NCI-H128 (cell line): ENCODE measurements at regions not wholly inside any gene's neighbourhood (a gene's known extent, or its start where the extent isn't known, plus 50 kb on each side); places are given as distances from the start of the nearest gene placed in this dataset.

ENCODE experiments used
- DNase-seq: peaks from one replicate; lab custom pipeline; 2025; ENCODE audit not compliant: unreplicated experiment; lab: John Stamatoyannopoulos, UW

DNA sequence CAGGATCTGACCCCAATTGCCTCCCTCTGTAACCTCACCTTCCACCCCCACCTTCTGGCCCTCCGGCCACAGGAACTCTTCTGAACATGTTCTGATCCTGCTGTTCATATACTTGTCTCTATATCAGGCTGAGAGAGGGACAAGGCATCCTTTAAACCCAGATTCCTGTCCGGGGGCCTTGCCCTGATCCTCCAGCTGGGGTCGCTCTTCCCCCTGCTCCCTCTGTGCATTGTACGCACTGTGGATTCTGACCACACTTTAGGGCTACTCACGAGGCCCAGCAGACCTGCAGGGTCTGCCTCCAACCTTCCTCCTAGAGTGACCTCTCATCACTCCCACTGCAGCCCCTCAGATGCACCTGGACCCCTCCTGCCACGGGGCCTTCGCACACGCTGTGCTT lies 269.3 kb downstream of the UQCRFS1 start:
- DNase-seq, result no peak

DNA sequence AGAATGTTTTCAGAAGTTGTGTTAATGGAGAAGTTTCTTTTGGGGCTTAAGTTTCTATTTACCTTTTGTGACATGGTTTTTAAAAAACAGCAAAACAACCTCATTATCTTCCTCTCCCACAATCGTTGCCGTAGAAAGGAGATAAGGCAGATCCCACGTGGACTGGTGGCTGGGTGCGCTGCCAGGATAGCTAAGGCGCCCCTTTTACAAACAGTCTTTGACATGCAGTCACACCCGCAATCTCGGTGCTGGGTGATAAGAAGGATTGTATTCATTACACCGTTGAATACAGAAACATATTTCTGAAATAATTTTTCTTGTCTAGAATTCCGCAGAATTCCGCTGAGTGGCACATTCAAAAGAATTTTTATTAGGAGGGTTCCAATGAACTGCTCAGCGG lies 271.1 kb downstream of the UQCRFS1 start:
- DNase-seq, result no peak

- DNase-seq, result no peak
Observed at GRCh38 chr19:28940751-28941500, 272.0 kb downstream of the UQCRFS1 start.

DNA sequence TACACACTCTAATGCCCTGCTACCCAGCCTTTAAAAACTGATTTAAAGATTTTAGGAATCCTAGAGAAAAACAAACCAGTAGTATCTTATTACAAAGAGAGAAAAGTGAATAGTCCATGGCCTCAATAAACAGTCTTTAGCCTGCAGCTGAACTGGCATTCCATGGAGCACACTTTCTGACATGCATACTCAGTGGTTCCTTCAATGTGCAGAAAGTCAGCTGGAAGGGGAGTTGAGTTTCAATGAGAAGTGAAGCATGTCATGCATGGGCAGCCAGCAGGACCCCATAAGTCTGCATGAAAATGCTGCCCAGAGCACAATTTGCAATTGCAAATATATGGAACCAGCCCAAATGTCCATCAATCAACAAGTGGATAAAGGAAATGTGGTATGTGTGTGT lies 273.7 kb downstream of the UQCRFS1 start:
- no peak for DNase-seq

DNA sequence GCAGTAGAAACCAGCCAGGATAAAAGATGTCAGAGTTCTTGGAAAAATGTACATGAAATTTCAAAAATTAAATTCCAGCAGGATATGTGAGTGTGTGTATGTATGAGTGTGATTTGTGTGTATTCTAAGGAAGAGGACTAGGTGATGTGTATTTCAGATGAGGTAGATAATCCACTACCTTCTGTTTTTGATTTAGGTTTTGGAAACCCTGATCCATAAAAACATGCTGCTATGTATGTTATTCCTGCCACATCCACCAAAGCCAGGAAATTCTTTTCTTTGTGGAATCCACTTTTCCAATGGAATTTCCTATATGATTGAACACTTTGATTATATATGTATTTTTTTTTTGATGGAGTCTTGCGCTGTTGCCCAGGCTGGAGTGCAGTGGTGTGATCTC lies 276.9 kb downstream of the UQCRFS1 start:
- DNase-seq, result no peak

DNA sequence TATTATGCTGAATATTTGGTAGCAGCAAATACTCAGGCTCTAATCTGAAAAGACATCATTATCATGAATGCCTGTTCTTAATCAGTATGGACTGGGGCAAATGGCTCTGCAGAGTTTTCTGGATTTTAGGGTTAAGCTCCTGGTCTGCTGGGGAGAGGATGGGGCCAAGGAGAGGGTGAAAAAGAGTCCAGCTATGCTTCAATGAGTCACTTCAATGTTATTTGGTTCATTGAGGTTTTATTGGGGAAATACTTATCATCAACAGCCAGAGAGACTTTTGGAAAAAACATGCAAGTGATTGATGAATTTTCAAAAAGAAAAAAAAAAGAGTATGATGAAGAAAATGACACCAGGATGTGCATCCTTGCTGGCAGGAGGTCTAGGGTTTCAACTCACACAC lies 278.3 kb downstream of the UQCRFS1 start:
- DNase-seq, result no peak

DNA sequence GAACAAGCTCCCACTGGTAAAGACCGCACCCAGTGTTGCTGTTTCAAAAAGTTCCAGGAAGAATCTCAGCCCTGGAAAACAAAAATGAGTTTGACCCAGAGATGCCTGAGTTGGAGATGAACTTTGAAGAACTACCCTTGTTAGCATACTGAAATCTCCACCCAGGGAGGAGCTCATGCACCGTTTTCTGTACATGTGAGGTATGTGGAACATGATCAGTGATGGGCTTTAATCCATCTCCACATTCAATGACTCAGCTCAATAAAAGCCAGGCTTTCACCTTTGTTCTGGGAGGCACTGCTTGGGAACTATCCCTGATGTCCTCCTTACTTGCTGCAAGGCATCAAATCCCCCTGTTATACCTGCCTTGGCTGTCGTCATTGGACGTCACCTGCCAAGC lies 279.9 kb downstream of the UQCRFS1 start:
- no peak for DNase-seq

GRCh38 chr19:28932446-28932845 lies 280.5 kb downstream of the UQCRFS1 start:
- DNase-seq, result no peak

DNA sequence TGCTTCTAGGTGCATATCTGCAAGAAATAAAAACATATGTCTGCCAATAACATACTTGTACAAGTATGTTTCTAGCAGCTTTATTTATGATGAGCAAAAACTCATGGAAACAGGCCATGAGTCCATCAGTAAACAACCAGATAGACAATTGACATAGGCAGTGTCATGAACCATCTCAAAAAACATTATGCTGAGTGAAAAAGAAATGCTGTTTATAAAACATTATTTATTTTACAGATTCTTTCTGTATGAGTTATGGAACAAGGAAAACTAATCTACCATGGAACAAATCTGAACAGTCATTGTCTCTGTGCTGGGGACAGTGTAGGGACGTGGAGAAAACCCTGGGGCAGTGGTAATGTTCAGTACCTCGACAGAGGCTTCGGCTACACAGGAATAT lies 283.9 kb downstream of the UQCRFS1 start:
- DNase-seq, result no peak

- no peak for DNase-seq
Observed at GRCh38 chr19:28927456-28927855, 285.5 kb downstream of the UQCRFS1 start.

GRCh38 chr19:28920269-28921066 lies 292.5 kb downstream of the UQCRFS1 start:
- no peak for DNase-seq

GRCh38 chr19:28917621-28918020 lies 295.3 kb downstream of the UQCRFS1 start:
- DNase-seq, result no peak

- DNase-seq, result no peak
Observed at GRCh38 chr19:28915737-28916460, 297.1 kb downstream of the UQCRFS1 start.

- no peak for DNase-seq
Observed at GRCh38 chr19:28915202-28915601, 297.7 kb downstream of the UQCRFS1 start.

DNA sequence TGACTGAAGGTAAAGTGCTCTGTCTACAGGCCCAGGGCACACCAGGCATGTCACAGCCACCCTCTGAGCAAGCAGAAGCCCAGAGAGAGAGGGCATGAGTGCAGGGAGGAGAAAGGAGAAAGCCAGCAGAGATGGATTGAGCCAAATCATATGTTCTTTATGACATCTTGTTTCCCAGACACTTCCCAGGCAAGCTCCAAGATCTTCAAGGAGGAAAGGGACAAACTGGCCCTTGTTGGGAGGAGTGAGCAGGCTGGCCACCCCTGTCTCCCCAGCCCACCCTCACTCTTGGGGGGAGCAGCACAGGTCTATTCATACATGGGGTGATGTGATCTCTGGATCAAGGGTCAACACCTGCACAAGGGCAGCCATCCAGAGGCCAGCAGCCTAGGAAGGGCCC lies 298.8 kb downstream of the UQCRFS1 start:
- no peak for DNase-seq

- DNase-seq, result no peak
Observed at GRCh38 chr19:28913626-28914025, 299.3 kb downstream of the UQCRFS1 start.

GRCh38 chr19:28908941-28909340 lies 304.0 kb downstream of the UQCRFS1 start:
- DNase-seq, result no peak

DNA sequence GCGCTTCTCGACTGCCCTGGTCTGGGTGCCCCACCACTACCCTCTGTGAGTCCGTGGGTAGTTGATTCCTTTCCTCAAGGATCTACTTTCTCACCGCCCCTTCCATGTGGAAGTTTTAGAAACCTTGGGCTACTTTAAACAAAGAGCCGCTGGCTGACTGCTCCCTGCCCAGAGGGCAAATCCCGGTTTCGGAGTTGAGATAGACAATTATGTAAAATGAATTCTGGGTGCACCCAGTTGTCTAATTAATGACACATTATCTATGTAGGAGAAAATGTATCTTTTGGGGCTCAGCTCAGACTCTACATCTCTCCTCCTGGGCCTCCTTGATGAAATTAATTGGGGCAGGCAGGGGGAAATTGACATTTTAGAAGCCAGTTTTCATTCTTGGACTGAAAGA lies 305.4 kb downstream of the UQCRFS1 start:
- no peak for DNase-seq

DNA sequence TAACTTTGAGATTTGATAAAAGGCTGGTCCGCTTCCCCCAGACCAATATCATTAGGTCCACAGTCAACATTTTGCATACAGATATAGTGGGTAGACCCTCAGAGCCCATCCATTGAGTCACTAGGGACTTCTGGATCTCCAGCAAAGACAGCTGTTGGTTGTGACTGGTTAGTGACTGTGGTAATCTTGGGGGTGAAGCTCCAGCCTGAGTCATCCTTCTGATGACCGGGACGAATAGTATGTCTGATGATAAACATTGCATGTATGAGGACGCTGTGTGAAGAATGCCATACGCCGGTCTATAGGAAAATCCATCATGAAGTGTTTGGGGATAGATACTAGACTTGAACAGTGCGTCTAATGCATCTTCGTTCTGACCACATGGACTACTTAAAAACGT lies 307.0 kb downstream of the UQCRFS1 start:
- DNase-seq, result no peak

- no peak for DNase-seq
Observed at GRCh38 chr19:28899703-28900102, 313.2 kb downstream of the UQCRFS1 start.

DNA sequence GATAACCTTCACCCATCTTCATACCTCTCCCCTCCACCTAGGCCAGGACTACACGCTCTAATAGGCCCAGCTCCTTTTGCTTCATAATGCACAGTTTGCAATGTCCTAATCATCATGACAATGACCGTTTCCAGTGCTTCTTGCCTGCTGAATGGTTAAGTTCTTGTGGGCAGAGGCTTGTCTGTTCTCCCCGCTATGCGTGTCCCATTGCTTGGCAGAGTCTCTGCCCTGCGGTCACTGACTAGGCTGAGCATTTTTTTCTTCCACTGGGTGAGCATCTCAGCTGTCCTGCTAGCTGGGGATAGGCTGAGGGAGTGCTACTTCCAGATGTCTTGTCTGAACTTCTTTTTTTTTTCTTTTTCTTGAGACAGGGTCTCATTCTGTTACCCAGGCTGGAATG lies 314.7 kb downstream of the UQCRFS1 start:
- DNase-seq, result no peak
